DND-41 (cell line): ENCODE measurements at regions not wholly inside any gene's neighbourhood (a gene's known extent, or its start where the extent isn't known, plus 50 kb on each side); places are given as distances from the start of the nearest gene placed in this dataset.

ENCODE experiments used
- CTCF ChIP-seq: IDR thresholded peaks from 2 replicates; pipeline ENCODE4 v1.5.1; 2012; ENCODE audit warnings: borderline replicate concordance, low read length, moderate library complexity, mild to moderate bottlenecking; ENCODE audit not compliant: poor library complexity, severe bottlenecking; ENCODE audit errors: extremely low read depth
- EZH2 ChIP-seq: IDR thresholded peaks from 3 replicates; pipeline ENCODE4 v1.6.1; 2012; ENCODE audit warnings: borderline replicate concordance, low read depth, mild to moderate bottlenecking, moderate library complexity, low read length, inconsistent platforms; ENCODE audit not compliant: severe bottlenecking

- TF ChIP-seq CTCF: no peak
- TF ChIP-seq EZH2: no peak
Observed at GRCh38 chr7:106538638-106539037, 122.3 kb downstream of the CCDC71L start.
